Thoracic aorta (tissue), 2 donors: ENCODE measurements at regions not wholly inside any gene's neighbourhood (a gene's known extent, or its start where the extent isn't known, plus 50 kb on each side); places are given as distances from the start of the nearest gene placed in this dataset.

Experiments used
- ATAC-seq: fragments of 150-250 bp; one replicate; pipeline ENCODE4 v1.8.0; 2017; ENCODE audit warnings: low read depth; ENCODE audit not compliant: insufficient number of reproducible peaks, low FRiP score
- DNase-seq: peaks from one replicate; pipeline ENCODE4 v3.0.0-alpha.2; 2020; ENCODE audit warnings: low spot score
- H3K27ac ChIP-seq, 2 donors: fragments of 200-600 bp; sonication (generic); 1 replicate in 1 of 2; 2 replicates in 1 of 2; pipeline ENCODE4 v1.5.1; 2016; ENCODE audit warnings: mild to moderate bottlenecking in 2 of 2, moderate library complexity in 2 of 2
- H3K27me3 ChIP-seq: fragments of 200-600 bp; sonication (generic); replicated peaks from 2 replicates; pipeline ENCODE4 v1.6.0; 2016; ENCODE audit warnings: mild to moderate bottlenecking; ENCODE audit not compliant: insufficient read depth
- H3K36me3 ChIP-seq: fragments of 200-600 bp; sonication (generic); one replicate; pipeline ENCODE4 v1.5.1; 2016
- H3K4me1 ChIP-seq, 2 donors: fragments of 200-600 bp; sonication (generic); 1 replicate in 1 of 2; 2 replicates in 1 of 2; pipeline versions ENCODE4 v1.5.1 to v1.6.0; 2016; ENCODE audit warnings: low read depth in 2 of 2, mild to moderate bottlenecking in 1 of 2; ENCODE audit not compliant: control insufficient read depth in 1 of 2
- H3K4me3 ChIP-seq: fragments of 200-600 bp; sonication (generic); 2 replicates; pipeline ENCODE4 v1.5.1; 2016; ENCODE audit warnings: mild to moderate bottlenecking
- H3K9me3 ChIP-seq: fragments of 200-600 bp; sonication (generic); 2 replicates; pipeline ENCODE4 v1.5.1; 2016
- CTCF ChIP-seq: fragments of 200-600 bp; sonication (generic); IDR thresholded peaks from one replicate; pipeline ENCODE4 v1.5.1; 2019; ENCODE audit warnings: antibody characterized with exemption

GRCh38 chr4:45121426-45121975, 395.1 kb upstream of the GNPDA2 start:
- Histone ChIP-seq H3K4me3 (no peak overlapping the region), H3K9me3 (no peaks in the 10 kb centered on the region), H3K36me3 (no peaks in the 10 kb centered on the region), H3K27me3 (no peaks in the 10 kb centered on the region), H3K4me1 (no peaks in the 10 kb centered on the region), H3K27ac (no peak overlapping the region)
- ATAC-seq (no peak), DNase-seq (no peak)
- no peak for TF ChIP-seq CTCF

GRCh38 chr4:45120163-45120562, 393.8 kb upstream of the GNPDA2 start:
- ATAC-seq, result no peak
- Histone ChIP-seq H3K27ac (no peak overlapping the region), H3K27me3 (no peaks in the 10 kb centered on the region), H3K4me3 (no peak overlapping the region), H3K36me3 (no peaks in the 10 kb centered on the region), H3K9me3 (no peaks in the 10 kb centered on the region), H3K4me1 (no peaks in the 10 kb centered on the region)
- DNase-seq, result no peak
- no peak for TF ChIP-seq CTCF

- DNase-seq (no peak), ATAC-seq (no peak)
- H3K9me3 ChIP-seq, result no peaks in the 10 kb centered on the region
- no peak for TF ChIP-seq CTCF
- H3K36me3 ChIP-seq, result no peaks in the 10 kb centered on the region
- no peak overlapping the region for H3K27ac ChIP-seq
- no peak overlapping the region for H3K4me3 ChIP-seq
- H3K4me1 ChIP-seq, result no peaks in the 10 kb centered on the region
- no peaks in the 10 kb centered on the region for H3K27me3 ChIP-seq
These were observed 393.0 kb upstream of the GNPDA2 start for GRCh38 chr4:45119376-45119775.

GRCh38 chr4:45102716-45103115, 376.4 kb upstream of the GNPDA2 start:
- Histone ChIP-seq H3K27ac (no peak overlapping the region), H3K4me3 (no peak overlapping the region), H3K36me3 (no peaks in the 10 kb centered on the region), H3K4me1 (no peaks in the 10 kb centered on the region), H3K27me3 (no peaks in the 10 kb centered on the region), H3K9me3 (peaks cover 4% of the 10 kb centered on the region)
- DNase-seq (no peak), ATAC-seq (no peak)
- no peak for TF ChIP-seq CTCF

GRCh38 chr4:45100956-45101818, 374.8 kb upstream of the GNPDA2 start:
- H3K36me3 ChIP-seq, result no peaks in the 10 kb centered on the region
- no peak for TF ChIP-seq CTCF
- no peaks in the 10 kb centered on the region for H3K27me3 ChIP-seq
- H3K4me3 ChIP-seq, result no peak overlapping the region
- ATAC-seq, result no peak
- H3K27ac ChIP-seq, result no peak overlapping the region
- H3K9me3 ChIP-seq, result peaks cover 2% of the 10 kb centered on the region
- no peaks in the 10 kb centered on the region for H3K4me1 ChIP-seq
- no peak for DNase-seq
